Inflammatory macrophage treated with lipopolysaccharide for 4 hours (primary cell): ENCODE measurements at regions not wholly inside any gene's neighbourhood (a gene's known extent, or its start where the extent isn't known, plus 50 kb on each side); places are given as distances from the start of the nearest gene placed in this dataset.
A peak's percentile ranks its signal among the peaks of the same experiment; 100 is the strongest.

Experiments
- DNase-seq: peaks from one replicate; pipeline ENCODE4 v3.0.0-alpha.2; 2020

GRCh38 chr17:81345228-81346089 lies 49.8 kb upstream of the BAHCC1 start:
- DNase-seq: peak; percentile 85
